ENCODE measurements at regions not wholly inside any gene's neighbourhood (a gene's known extent, or its start where the extent isn't known, plus 50 kb on each side); places are given as distances from the start of the nearest gene placed in this dataset.

- TF ChIP-seq POLR2AphosphoS5 (IDR thresholded peaks at IDR 0.05; ENCODE audit: low read depth, low read length) (no peak), POLR2A (IDR thresholded peaks at IDR 0.05; ENCODE audit: low read depth, low read length) (no peak)
Observed at GRCh38 chr3:156769721-156770654, 56.2 kb upstream of the LEKR1 start.

Measured in GM12892 (cell line).